GM19397 (cell line): ENCODE measurements at regions not wholly inside any gene's neighbourhood (a gene's known extent, or its start where the extent isn't known, plus 50 kb on each side); places are given as distances from the start of the nearest gene placed in this dataset.
"Not testable (repeated sequence)": the region's sequence is repeated elsewhere in the genome, so short reads cannot be mapped to it uniquely, and the experiment has no call there.

Experiments
- ATAC-seq: cut with Tn5 transposase; IDR thresholded peaks from one replicate; pipeline ENCODE4 v1.9.1; 2021; ENCODE audit warnings: mild to moderate bottlenecking, moderate library complexity; ENCODE audit not compliant: unreplicated experiment

DNA sequence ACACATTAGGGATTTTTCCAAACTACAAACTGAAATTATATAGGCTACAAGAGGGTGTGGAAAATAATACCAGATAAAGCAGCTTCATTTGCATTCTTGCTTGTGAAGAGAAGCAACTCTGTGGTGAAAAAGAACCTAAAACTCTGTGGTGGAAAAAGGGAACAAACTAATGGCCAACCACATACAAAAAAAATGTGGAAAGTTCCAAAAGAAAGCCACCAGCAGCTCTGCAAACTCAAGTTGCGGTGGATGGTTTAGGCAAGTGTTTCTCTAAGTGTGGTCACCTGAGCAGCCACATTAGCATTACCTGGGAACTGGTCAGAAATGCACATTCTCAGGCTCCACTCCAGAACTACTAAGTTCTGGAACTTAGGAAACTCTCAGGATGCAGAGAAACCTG lies 586.4 kb downstream of the ACTL7B start:
- no peak for ATAC-seq

DNA sequence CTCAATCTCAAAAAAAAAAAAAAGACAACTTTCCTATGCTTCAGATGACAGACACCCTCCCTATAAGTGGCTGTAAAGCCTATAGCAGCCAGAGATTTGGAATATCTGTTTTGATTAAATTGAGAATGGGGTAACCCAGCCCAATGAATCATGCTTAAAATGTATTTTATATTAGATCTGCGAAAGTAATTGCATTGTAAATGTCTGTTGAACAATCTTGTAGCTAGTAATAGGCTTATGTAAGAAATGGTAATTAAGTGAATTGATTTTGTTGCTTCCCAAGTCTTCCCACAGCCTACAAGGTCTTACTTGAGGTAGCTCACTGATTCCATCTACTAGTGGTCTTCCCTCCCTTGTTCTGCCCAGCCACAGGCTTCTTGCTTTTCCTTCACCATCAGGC lies 590.7 kb downstream of the ACTL7B start:
- no peak for ATAC-seq

DNA sequence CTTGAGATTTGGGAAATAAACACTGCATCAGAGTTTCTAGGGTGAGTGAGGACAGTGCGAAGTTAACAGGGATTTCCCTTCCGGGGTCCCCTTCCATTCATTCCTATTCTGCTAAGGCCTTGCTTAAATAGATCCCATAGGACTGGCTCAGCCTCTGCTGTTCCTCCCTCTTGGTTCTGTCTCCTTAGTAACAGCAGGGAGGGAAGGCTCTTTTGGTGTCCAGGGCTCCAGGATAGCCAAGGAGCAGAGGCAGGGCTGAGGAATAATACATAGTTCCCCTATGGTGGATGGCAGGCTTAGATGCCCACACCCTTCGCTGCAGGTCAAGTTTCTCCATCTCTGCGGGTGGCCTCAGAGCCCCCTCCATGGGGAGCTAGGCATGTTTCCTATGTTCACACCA lies 591.7 kb downstream of the ACTL7B start:
- no peak for ATAC-seq

DNA sequence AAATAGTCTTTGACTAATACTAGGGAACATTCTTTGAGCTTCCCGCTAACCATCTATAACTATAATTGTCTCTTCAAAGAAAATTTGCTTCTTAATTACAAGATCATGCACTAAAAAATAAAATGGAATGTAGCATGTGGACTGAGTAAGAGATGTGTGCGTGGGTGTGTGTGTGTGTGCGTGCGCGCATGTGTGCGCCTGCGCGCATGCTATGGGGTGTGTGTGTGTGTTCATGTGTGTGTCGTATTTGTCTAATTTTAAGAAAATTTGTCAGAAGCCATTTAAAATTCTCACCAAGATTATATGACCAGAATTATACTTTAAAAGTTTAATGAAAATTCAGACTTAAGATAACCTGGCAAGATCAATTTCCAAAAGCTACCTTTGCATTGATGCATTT lies 593.0 kb downstream of the ACTL7B start:
- ATAC-seq: no peak

DNA sequence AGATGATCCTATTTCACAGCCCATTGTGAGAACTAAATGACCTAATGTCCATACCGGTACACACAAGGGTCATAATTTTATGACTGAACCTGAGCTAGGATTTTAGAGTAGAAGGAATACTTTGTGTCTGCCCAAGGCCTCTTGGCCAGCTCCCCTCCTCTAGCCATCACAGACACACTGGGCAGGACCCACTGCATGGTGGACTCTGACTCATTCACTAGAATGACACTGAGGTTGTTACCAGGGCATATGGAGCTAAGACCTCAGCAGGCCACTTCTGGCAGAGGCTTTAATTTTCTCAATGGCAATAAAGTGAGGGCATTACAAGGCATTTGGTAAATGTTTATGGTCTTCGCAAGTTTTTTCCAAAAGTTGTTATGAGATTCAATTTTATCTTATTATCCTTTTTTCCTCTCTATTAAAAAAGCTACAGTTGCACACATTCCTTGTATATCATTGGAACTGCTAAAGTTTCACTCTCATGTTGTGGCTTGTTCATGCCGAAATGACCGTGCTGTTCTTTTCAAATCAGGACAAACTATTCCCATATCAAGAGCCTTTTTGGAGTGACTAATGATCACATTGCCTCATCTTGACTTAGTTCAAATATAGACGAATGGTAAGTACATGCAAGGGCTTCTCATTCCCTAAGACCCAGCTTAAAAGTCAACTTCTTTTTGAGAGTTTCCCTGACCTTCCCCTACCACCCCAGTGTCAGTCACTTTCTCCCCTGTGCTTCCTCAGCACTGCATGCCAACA lies 595.7 kb downstream of the ACTL7B start:
- ATAC-seq: no peak

DNA sequence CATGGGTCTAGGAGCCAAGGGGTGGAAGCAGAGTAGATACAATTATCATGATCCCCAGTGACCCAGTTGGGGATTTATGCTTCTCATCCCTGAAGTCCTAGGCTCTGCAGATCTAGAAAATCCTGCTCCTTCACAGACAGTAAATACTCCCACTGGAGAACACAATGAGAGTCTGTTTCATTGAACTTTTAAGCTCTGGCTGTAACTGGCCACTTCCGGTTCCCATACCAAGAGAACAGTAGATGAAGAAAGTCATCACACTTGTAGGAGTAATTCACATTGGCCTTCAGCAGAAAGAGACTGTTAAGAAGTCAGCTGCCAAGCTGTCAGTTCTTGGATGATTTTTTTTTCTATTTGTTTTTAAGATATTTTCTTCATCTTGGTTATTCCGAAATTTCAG lies 597.1 kb downstream of the ACTL7B start:
- no peak for ATAC-seq

DNA sequence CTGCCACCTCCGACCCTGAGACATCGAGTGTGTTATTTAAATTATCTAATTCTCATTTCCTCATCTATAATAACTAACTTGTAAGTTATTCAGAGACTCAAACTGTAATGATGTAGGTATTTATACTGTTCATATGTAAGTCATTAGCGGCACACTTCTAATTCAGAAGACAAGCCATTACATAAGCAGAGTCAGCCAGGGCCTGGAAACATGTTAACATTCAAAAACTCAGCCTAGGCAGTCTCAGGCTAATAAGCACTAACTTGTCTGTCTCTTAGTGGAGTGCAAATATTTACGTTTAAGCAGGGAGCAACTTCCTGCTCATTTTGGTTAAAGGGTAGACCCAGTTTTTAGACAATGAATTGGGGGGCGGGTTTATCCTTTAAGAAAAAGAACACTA lies 598.4 kb downstream of the ACTL7B start:
- ATAC-seq: no peak

DNA sequence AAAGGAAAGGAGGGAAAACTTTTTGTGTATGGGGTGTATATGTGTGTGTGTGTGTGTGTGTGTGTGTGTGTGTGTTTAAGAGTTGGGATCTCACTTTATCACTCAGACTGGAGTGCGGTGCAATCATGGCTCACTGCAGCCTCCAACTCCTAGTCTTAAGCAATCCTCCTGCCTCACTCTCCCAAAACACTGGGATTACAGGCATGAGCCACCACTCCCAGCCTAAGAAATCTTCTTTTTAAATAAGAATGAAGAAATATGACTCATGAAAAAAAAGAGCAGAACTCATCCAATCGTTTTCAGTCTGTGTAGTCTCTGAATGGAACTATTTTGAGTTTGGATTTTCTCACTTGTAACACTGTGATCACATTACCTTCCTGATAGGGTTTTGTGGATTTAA lies 601.5 kb downstream of the ACTL7B start:
- ATAC-seq: no peak

DNA sequence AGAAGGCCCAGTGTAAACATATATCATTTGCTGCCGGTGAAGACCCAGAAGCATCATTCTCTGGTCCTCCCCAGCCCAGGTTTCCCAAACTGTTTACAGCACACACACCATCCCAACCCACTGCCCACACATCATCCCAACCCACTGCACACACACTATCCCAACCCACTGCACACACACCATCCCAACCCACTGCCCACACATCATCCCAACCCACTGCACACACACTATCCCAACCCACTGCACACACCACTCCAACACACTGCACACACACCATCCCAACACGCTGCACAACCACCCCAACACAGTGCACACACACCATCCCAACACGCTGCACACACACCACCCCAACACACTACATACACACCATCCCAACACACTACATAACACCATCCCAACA lies 608.4 kb downstream of the ACTL7B start:
- not testable (repeated sequence) for ATAC-seq

DNA sequence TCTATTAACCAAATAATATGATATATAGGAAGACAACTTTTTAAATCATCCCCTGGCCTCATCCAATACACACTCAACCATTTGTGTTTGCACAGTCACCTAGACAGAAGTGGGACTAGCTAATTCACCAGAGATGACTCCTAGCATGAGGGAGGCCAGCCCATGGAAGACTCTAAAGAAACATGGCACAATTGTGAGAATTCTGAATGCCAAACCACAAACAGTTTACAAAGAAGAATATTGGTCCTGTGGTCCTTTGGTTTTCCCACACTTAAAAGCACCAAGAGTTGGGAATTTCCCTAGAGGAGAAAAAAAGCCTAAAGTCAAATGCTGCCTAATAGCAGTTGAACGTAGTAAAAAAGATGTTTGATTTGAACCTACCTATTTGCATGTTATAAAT lies 609.9 kb downstream of the ACTL7B start:
- ATAC-seq: no peak

DNA sequence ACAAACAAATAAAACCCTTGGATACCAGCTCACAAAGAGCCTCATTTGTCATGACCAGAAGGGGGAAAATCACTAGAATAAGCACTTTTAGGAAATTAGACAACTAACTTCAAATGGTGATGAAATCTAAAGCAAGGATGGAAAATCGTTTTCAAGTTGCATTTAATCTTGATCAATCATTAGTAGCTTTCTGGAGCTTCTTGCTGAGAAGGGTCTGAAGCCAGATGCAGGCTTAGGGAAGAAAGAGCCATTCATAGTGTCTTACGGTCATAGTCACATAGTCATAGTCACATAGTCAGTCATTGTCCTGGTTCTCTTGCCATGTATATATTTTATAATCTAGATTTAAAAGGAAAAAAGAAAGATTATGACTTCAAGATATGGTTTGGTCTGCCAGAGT lies 610.5 kb downstream of the ACTL7B start:
- no peak for ATAC-seq

DNA sequence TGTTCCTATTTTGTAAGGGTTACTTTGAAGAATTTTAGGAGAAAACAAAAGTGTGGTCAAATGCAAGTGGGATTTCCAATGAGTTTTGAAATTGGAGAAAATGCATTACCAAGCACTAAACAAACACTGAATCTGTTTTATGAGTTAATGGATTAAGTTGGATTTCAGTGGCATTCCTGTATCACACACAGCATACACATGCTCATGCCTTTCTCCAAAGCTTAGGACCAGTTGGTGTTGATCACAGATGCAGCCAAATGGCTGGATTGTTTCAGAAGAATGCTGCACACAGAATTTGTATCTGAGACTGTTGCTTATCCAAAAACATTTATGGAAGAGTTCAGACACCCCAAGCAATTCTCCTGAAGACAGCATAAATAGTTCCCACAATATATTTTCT lies 611.1 kb downstream of the ACTL7B start:
- ATAC-seq: no peak

DNA sequence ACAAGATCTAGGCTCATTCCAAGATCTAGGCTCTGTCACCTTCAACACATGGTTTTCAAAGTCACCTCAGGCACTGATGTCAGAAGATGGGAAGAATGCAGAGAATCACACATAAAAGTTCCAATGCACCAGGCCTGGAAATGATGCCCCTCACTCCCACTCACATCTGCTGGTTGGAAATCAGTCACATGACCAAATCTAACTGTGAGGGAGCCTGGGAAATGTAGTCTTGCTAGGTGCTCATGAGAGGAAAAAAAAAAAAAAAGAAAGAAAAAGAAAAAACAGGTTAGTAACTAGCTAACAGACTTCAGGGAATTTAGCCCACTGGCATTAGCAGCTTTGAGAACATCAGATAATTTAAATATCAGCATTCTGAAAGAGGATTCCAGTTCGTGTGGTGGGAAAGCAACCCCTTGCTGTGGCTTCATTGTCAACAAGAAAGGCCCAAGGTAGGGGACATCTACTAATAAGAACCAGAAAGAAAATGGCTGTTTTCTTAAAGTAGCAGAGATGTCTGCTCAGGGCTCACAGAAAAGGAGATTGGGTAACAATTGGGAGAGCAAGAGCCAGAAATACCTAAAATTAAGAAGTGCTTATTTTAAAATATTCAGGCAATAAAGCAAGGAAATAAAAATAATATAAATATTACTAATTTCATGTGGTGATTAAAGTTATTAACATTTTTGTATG lies 614.3 kb downstream of the ACTL7B start:
- no peak for ATAC-seq

DNA sequence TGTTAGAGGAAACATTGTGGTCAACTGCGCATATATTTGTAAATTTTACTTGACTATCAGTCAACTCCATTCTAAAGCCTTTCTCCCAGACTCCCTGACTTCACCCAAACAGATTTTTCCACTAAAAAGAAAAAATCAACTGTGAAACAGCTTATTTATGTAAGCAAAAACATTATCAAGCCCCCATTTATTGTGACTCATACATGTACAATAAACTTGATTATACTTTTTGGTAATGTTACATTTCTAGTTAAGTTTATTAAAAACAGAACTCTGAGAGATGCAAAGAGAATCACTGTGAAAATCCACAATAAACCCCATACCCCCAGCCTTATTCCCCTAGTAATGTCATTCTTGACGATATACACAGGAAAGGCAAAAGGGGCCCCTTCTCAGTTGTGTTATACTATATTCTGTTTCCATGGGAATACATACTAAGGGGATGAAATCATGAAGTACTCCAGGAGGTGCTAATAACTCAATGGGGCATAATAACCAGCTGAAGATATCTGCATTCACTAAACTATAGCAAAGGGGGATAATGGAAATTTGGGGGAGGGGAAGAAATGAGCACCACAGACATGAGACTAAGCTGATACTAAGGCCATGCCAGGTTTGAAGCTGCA lies 616.0 kb downstream of the ACTL7B start:
- no peak for ATAC-seq

DNA sequence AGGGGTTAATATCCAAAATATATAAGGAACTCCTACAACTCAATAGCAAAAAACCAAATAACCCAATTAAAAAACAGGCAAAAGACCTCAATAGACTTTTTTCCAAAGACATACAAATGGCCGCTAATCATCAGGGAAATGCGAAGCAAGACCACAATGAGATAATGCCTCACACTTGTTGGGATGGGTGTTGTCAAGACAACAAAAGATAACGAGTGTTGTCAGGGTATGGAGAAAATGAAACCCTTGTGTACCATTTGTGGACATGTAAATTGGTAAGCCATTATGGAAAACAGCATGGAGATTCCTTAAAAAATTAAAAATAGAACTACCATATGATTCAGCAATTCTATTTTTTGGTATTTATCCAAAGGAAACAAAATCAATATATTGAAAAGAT lies 620.2 kb downstream of the ACTL7B start:
- no peak for ATAC-seq

DNA sequence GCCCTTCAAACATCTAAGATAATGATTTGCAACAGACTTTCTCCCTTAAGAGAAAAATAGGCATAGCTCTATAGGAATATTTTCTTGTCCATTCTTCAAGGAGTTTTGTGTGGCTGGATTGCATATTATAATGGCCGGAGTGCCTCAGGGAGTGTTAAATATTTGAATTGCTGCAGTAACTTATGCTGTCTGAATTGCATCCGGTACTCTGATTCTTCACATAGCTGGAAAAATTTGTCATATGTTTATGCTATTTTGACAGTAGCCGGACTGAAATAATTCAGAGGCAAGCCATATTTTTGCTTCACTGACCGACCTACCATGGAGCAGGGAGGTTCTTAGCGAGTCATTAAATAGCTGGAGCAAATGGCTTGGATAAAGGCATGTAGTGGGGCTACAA lies 621.0 kb downstream of the ACTL7B start:
- no peak for ATAC-seq

DNA sequence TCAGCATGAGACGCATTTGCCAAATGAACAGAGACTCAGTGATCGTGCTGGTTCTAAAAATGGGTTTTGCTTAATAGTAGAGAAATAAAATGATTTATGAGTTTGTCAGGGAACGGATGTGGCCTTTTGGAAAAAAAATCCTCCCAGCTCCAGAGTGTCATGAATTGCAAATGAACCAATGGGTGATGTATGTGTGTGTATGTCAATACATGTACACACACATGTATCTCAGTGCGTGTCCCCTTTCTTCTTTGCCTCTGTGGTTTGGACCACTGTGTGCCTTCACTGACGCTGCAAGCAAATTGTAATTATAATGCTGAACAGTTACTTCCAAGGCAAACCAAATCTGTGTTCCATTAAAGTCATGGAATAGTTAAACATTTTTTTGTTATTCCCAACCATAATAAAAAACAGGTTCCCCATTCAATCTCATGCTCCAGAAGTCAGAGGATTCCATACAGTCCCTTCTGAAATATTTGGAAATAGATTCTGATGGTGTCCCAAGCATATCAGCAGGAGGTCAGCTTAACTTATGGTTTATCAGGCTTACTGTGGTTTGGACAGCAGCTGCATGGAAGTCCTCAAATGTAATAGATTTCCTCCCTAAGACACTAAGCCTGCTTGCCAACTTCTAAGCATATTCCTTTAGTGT lies 630.5 kb downstream of the ACTL7B start:
- no peak for ATAC-seq

DNA sequence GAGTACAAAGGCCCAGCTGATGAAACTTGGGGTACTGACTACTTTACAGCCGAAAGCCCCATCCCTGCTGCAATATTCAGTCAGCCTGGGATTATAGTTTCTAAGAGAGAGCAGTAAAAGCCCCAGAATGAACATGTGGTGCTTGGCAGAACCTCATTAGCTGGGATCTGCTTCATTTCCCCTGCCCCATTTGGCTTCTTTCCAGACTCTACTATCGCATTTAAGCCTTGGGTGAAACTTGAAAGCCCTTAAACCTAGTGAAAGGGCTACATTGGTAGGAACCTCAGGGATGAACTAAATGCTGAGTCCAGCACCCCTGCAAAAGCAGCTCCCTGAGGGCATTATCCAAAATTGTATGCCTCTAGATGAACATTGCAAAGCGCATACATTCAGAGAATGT lies 631.1 kb downstream of the ACTL7B start:
- ATAC-seq: no peak

DNA sequence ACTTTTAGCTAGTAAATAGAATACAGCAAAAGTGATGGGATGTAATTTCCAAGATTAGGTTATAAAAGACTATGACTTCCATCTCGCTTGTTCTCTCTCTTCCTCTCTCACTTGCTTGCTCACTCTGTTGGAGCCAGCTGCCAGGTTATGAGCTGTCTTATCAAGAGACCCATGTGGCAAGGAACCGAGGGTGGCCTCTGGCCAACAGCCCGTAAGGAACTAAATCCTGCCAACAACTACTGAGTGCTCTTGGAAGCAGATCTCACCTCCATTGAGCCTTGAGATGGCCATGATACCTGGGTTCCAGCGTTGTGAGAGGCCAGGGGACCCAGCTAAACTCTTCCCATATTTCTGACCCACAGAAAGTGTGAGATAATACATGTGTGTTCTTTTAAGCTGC lies 636.1 kb downstream of the ACTL7B start:
- ATAC-seq: no peak

DNA sequence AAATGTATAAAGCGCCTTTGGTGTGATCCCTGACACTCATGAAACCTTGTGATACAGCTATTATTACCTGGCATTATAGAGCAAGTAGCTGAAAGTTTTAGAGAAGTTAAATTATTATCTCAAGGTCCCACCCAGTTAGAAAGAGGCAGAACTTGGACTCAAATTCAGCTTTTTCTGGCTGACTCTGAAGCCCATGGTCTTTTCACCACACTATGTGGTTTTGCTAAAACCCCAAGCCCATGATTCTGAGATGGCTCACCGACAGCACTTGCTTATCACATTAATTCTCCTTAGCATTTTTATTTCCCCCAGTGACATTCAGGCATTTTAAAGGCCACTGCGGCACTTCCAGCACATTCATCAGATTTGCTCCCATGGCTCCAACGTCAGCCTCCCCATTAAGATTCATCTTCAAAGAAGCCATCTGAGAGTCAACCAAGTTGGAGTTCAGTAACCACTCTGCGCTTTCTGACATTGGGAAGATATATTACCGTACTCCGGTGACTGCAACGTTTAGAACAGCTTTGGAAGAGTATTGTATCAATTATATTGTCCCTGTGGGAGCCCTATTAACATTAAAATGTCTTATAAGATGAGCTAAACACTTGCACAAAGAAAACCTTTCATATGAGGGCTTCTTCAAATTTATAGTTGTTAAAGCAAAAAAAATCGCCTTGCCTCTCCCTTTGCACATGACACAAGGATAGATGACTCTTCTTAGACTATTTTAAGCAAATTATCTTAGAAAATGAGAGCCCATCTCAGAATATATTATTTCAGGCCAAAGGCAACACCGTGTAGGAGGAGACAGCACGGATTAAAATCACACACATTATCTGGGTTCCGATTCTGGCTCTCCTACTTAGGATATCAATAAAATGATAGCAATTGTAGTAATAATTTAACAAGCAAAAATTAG lies 638.1 kb downstream of the ACTL7B start:
- no peak for ATAC-seq

DNA sequence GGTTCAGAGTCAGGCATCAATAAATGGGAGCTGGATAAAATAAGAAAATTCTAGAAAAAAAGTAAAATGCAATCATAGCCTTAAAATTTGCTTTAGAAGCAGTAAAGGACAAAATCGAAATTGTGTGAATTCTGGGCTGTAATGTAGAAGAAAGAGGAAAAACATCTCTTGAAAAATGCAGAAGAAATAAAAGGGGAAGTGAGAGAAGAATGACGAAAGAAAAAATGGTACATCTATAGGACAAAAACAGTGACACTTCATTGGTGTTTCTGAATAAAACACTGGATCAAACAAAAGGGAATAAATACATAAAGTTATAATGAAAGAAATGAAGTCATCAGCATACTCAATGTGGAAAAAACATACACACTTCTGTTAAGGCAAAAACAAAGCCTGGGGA lies 642.3 kb downstream of the ACTL7B start:
- ATAC-seq: no peak
